Testis (tissue), 2 donors: ENCODE measurements at regions not wholly inside any gene's neighbourhood (a gene's known extent, or its start where the extent isn't known, plus 50 kb on each side); places are given as distances from the start of the nearest gene placed in this dataset.

Experiments used
- POLR2A ChIP-seq: fragments of 450-650 bp; IDR thresholded peaks from one replicate; pipeline ENCODE4 v1.6.1; 2017; ENCODE audit warnings: antibody characterized with exemption, mild to moderate bottlenecking, moderate library complexity
- TF ChIP-seq, protein P1 (sequence below), 3 experiments: fragments of 450-650 bp in 2 of 3; fragments of 200-600 bp in 1 of 3; sonication (generic) in 1 of 3; IDR thresholded peaks; one replicate each; pipeline ENCODE4 v1.5.1; 2016 to 2019; ENCODE audit warnings: antibody characterized with exemption in 3 of 3, mild to moderate bottlenecking in 2 of 3, moderate library complexity in 1 of 3

DNA sequence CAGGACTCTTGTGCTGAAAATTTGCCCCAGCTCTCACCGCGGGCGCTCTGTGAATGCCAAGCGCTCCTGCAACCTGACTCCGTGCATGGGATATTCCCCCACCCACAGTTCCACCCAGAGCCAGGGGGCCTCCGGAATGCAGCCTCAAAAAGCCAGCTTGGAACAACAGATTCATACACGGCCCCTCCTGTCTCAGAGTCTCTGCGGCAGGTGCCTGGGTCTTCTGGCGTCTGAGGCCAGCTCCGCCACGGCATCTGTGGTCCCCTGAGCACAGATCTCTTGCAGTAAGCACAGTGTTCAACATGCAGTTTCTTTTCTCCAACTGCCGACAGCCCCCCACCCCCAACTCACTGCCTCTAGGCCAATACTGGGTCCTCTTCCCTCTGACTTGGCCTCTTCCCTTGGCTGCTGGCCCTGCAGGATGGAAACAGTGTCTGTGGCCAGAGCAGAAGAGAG, 355.7 kb upstream of the IRX2 start:
- TF ChIP-seq, protein P1, sequence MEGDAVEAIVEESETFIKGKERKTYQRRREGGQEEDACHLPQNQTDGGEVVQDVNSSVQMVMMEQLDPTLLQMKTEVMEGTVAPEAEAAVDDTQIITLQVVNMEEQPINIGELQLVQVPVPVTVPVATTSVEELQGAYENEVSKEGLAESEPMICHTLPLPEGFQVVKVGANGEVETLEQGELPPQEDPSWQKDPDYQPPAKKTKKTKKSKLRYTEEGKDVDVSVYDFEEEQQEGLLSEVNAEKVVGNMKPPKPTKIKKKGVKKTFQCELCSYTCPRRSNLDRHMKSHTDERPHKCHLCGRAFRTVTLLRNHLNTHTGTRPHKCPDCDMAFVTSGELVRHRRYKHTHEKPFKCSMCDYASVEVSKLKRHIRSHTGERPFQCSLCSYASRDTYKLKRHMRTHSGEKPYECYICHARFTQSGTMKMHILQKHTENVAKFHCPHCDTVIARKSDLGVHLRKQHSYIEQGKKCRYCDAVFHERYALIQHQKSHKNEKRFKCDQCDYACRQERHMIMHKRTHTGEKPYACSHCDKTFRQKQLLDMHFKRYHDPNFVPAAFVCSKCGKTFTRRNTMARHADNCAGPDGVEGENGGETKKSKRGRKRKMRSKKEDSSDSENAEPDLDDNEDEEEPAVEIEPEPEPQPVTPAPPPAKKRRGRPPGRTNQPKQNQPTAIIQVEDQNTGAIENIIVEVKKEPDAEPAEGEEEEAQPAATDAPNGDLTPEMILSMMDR (IDR thresholded peaks at IDR 0.05): no peak
- TF ChIP-seq POLR2A: no peak
